ENCODE measurements at regions not wholly inside any gene's neighbourhood (a gene's known extent, or its start where the extent isn't known, plus 50 kb on each side); places are given as distances from the start of the nearest gene placed in this dataset.

DNA sequence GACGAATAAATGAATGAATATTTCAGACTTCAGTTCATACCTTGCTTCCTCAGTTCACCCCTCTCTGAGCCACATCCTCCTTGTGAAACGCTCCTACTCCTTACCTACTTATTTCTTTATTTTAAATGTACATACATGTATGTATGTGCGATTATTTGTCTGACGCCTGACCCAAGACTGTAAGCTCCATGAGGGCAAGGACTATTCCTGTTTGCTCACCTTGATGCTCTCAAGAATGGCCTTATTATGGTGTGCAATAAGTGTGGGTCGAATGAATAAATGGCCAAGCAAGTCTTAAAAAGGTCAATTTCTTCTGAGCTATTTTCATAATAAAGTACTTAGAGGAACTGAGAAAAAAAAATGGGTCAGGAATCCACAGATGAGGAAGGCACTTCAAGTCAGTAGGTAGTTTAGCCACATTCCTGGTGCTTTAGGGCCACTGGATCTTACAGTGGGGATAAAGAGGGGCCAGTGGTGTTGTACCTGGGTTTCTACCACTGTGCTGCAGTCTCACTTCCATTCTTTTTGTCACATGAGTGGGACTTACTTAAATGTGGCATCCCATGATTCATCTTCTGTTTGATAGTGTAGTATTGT, 74.7 kb downstream of the SDC1 start:
- no peak for DNase-seq

DNA sequence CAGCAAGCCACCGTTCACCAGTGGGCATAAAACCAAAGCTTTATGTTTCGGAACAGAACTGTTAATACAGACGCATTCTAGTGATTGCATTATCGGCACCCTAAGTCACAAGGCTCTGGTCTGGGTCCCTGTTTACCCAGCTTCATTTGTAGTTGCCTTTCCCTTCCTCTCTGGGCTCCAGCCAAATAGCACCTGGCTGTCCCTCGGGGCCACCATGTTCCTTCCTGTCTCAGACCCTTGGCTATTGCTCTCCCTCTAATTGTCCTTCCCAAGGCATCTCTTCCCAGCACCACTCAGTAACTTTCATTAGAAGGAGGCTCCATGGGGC, 75.3 kb downstream of the SDC1 start:
- DNase-seq, result no peak

DNA sequence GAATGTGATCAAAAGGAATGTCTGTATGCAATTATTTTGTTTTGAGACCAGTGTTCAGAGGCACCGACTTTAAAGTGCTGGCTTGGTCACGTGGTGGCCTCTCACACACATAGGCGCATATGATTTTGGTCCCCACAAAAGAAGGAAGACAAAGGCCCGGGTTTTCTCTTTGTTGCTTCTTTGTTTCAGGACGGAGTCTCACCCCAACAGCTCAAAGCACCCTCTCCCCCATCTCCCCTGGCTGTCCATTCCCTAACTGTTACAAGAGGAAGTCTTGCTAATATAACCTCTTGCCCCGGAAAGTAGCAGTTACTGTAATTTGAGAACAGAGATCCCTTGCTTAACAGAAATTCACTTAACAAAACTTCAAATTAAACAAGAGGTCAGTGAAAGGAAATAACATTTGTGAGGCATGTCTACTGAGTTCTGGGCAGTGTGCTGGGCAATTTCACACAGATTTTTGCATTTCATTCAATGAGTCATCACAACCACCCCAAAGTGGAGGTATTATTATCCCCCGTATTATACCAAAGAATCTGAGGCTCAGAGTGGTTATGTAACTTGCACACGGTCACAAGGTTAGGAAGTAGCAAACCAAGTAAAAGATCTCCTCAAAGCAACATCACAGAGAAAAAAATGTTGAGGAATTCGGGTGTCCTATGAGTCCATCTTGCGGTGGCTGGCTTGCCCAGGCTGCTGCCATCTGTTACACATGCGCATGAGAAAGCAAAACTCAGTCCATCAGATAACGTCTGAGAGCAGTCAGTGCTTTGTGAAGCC, 75.8 kb downstream of the SDC1 start:
- no peak for DNase-seq

DNA sequence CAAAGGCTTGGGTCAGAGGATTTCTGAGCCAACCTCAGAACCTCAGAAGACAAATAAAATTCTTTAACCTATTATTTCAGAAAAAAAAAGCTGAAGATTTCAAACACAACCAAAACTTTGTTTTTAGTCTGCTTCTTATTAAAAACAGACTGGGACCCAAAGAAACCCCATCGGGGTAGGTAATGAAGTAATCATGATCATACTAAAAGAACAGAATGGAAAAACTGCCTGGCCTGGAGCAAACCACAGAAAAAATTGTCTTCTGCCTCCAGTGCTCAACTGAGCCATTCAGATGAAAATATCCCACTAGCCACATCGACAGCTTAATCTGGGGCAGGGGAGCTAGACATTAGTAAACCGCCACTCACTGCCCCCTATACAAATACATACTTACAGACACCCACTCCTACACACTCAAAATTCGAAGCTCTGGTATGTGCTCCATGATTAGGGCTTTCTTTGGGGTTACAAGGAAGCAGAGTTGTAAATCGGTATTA, 76.5 kb downstream of the SDC1 start:
- no peak for DNase-seq

DNA sequence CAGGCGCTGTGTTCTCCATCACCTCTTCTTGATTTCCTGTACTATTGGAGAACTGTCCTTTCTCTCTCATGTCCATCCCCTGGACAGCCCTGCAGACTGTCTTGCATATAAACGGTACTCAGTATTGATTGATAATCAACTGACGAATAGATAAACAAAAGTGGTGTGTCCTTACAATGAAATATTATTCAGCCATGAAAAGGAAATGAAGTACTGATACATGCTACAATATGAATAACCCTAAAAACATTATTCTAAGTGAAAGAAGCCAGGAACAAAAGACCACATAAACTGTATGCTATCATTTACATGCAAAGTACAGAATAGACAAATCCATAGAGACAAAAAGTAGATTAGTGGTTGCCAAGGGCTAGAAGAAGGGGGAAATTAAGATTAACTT, 77.6 kb downstream of the SDC1 start:
- DNase-seq, result no peak

DNA sequence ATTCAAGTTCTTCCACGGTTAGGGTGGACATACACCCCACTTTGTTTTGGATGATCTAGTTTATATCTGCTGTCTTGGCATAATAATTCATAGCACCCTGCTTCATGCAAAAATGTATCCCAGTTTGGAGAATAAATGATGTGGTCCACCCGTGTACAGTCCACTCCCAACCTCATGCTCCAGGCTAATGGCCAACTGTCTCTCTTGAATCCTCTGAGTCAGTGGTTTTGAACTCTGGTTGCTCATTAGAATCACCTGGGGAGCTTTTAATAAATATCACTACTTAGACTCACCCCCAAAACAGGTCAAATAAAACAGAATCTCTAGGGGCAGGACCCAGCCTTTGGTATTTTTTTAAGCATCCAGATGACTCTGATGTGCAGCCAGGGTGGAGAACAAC, 78.5 kb downstream of the SDC1 start:
- no peak for DNase-seq

DNA sequence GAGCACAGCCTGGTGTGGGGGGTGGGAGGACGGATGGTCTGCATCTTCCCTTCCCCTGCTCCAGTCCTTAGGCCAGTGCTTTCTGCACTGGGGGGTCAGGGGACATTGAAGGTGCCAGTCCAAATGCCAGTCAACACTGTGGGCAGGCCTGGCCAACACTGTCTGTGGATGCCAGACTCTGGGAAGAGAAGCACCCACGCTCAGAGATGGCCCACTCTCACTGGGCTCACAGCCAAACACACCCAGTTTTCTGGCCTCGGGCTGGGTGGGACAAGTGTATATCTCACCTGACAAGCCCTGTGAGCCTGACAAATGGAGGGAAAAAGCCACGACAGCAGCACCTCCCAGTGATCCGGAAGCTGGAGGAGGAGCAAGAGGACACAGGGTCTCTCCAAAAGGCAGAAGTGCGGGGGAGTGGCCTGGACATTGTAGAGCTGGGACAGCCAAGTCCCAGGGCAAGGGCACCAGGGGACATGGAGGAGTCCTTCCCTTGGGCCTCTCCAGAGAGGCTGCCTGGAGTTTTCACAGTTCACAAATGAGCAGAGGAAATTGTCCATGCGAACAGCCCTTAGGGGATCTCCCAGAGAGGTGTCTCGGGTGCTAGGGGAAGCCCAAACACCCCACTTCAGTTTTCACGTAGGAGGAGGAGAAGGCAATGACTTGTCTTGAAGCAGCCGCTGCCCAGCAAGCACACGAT, 79.3 kb downstream of the SDC1 start:
- no peak for DNase-seq

DNA sequence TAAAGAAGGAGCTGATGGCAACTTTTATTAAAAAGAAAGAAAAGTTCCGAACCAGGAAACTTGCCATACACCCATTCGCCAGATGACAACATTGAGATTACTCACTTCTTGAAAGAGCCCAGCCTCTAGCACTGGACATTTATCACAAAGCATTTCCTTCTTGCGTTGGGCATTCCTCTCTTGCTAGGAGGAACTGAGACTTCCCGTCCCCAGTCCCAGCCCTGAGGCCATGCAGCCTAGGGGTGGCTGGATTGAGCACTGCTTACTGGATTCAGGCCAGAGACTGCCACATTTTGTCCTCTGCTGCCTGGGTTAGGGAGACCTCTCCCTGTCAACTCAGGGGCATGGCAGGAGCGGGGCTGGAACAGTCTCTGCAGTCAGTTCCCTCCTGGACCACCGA, 80.1 kb downstream of the SDC1 start:
- DNase-seq, result no peak

DNA sequence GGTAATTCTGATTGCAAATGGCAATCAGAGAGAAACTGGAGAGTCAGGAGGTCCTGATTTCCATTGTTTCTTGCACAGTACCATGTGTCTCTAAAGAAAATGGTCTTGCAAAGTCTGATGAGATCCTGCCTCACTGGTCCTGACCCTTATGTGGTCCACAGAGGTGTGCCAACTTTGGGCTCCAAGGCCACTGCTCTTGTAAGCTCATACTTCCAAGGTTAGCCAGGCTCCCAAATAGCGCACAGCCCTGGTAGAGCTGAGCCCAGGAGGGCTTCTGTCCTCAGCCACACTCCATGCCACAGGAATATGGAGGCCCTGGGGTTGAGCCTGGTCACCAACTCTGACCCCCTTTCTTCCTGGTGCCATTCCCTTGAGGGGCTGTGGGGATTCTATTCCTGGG, 80.7 kb downstream of the SDC1 start:
- DNase-seq, result no peak

DNA sequence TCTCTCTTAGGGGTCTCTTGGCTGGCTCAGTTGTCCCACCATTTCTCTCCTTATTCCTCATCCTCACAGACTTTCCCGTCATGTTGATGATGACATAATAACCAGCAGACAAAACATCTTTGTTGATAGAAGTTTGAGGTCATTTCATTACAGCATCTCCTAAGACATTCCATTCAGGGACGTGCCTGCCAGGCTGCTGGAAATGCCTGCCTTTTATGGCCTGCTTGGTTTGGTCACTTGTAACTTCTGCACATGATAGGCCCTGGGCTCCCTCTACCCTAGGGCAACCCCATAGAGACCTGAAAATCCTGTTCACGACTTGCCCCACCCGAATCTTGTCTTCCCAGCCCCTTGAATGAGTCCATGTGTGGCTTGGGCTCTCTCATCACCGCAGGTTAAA, 81.7 kb downstream of the SDC1 start:
- DNase-seq, result no peak

DNA sequence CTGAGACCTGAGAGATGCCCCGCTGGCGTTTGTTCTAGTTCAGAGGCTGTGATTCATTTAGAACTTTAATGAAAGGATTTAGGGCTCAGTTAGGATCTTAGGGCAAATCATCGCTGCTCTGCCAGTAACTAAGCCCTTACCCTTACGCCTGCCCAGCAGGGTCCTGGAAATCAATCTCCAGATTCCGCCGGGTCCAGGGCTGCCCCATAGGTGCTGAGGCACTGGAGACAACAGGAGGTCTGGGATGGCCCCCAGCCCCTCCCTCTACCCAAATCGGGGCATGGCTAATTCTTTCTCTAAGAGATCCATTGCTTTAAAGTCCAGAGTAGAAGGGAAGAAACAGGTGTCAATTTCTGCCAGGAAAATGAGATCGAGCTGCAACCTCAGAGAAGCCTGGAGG, 83.1 kb downstream of the SDC1 start:
- no peak for DNase-seq

DNA sequence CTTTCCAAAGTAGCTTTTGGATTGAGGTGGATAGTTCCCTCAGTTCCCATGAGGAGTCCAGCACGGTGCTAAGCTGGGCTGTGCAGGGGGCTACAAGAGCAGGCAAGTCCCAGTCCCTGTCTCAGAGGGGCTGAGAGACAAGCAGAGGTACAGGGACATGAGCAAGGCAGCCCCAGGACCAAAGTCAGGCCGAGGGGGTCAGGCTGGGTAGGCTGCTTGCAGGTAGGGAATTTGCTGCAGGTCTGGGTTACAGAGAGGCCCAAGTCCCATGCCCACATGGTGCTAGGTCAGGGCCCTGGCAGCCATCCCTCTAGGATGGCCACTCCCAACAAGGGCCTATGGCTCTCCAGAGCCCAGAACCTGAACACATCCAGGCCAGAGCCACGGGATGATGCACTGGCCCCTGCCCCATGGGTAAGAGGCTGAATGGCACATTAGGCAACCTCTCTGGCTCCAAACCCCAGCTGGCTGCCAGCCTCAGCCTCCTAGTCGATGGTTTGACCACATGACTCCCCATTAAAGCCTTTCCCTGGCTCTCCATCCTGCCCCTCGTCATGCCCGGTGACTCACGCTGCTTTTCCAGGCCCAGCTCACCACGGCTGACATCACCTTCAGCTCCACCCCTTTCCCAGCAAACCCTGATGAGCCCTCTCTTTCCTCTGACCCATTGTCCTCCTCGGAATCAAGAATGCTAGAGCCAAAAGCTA, 83.7 kb downstream of the SDC1 start:
- DNase-seq, result no peak

DNA sequence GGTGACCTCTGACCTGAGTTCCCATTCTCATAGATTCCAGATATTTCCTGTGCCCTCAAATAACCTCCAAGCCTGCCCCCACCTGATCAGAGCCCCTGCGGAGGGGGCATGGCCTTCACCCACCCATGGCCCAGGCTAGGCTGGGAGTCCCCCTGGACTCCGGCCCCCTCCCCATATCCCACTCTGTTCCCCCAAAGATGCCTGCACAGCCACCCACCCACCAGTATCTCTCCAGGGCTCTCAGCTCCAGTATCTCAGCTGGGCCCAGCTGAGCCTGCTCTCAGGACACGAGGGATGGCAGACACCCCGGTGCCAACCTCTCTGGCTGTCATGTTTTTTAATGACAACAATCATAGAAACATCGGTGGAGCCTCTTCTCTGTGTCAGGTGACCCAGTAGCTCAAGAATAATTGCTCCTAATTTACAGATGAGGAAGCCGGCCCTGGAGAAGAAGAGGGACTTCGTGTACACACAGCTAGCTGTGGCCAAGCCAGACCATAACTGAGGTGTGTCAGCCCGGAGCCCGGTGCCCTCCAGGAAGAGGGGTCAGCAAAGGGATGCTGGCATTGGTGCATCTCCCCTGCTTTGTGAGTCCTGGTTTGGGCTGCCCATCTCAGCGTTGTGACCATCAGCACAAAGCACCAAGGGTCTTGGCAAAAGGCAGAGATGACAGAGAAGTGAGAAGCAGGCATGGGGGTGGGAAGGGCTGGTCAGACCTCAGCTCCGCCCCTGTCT, 84.4 kb downstream of the SDC1 start:
- no peak for DNase-seq

DNA sequence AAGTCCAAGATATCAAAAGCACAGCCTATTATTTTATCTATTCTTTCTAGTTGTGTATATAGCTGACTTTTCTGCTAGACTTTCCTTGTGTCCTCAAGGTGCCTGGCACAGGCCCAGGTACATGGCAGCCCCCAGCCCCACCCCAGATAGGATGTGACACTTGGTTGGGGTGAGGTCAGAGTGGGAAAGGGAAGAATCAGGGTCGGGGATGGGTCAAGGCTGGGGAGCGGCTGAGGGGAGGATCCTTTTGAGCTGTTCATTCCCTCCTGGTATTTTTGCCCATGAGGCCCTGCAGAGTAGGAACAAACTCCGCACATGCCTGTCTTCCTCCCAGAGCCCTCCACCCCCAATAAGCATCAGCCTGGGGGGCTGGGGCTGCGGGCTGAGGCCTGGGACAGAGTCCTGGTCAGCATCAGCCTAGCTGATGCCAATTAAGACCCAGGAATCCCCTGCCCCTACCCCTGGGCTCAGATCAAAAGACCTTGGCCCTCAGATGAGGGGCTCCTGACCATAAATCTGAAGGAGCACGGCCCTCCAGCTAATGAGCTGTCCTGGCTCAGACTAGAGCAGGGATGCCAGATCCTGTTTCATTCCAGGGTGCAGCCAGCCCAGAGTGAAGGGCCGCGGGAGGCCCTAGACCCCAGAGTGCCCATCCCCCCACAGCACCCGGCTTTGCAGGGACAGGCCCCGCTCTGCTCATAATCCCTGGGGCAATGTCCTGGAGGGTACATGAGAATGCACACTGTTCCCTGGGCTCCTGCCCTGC, 85.3 kb downstream of the SDC1 start:
- no peak for DNase-seq

DNA sequence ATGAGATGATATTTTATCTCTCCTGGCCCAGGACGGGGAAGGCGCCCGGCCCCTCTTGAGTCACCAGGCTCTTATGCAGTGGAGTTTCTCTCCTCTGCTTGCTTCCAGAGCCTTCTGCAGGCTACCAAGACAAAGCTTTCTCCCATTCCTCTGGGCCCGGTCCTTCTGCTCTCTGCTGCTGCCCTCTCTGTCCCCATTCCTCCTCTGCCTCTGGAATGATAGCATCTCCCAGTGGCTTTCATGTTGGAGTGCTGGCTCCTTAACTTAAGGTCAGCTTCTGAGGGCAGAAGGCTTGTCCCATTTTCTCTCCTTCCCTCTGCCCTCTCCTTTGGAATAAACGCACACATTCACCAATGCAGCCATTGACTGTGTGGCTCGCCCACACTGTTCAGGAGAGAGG, 86.2 kb downstream of the SDC1 start:
- no peak for DNase-seq

DNA sequence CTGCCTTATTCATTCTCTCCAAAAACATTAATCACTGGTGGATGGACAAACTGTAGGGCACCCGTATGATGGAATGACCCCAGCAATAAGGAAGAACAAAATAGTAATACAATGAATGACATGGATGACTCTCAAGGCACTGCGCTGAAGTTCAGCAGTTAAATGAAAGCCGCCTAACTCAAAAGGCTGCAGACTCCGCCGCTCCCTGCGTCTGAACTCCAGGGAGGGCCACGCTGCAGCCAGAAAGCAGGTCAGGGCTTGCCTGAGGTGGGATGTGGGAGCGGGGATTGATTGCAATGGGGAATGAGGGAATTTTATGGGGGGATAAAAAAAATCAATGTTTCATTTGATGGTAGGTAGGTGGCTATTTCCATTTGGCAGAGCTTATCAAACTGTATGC, 86.5 kb upstream of the LAPTM4A start:
- no peak for DNase-seq

DNA sequence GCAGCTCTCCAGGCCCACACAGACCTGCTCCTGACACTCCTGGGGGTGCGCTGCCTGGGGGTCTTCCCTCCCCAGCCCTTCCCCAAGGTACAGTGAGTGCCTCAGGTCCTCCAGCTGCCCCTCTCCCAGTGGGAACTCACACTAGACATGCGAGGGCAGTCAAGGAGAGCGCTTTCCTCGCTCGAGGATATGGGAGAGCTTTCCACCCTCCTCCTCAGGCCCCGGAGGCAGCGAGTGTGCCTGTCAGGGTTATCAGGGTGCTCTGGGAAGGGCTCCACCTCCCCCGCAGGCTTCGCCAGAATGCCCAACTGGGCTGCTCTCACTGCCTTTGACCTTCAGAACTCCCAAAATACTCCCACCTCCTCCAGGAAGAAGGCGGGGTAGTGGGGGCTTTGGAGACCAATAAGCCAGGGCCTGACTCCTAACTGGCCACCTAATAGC, 85.7 kb upstream of the LAPTM4A start:
- DNase-seq, result no peak

DNA sequence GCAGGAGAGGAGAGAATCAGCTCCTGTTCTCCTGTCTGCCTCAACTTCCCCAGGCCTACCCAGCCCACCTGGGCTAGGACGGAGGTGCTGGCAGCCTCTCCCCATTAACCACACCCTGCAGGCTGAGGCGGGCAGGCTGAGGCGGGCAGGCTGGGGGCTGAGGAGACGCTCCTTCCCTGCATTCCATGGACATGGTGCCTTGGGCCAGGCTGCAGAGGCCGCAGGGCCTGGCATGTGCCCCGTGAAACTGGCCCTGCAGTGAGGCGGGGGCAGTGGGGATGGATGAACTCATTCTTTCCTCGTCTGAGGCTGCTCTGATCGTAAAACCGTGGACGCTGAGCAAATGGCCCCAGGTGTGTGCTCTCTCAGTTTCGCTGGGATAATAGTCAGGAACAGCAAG, 84.7 kb upstream of the LAPTM4A start:
- DNase-seq, result no peak

DNA sequence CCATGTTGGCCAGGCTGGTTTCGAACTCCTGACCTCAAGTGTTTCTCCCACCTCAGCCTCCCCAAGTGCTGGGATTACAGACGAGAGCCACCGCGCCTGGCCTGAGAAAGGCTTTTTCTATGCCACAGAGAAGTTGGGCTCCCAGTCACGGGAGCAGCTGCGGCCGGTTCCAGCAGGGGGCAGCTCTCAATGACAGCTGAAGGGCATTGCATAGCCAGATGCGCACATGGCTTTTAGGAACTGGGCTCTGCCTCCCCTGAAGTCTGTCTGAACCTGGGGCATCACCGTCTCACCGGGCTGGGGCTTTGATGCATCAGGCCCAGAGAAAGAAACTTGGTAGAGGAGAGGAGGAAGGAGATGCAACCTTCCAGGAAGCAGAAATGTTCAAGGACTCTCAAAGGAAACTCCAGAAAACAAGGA, 84.2 kb upstream of the LAPTM4A start:
- peak; percentile 79 for DNase-seq

DNA sequence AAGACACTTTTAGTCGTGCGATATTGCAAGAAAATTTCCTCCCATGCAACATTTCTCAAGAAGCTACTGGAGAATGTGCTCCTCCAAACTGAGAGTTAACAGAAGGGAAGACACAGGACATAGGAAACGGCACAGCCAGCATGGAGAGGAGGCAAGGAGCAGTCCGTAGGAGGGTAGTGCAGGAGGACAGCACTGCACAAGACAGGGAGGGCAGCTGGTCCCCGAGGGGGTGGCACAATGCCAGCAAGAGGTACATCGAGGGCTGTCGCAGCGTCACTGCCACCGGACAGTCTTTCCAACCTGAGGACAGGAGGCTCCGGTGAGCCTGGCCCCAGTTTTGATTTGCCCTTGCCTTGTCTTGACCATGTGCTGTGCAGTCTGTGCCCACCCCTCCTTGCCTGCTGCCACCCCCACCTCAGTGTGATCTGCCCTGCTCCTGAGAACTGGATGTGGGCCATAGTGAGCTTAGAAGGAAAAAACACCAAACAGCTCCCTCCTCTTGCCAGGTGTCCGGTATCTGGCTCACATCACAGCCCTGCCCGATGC, 81.6 kb upstream of the LAPTM4A start:
- no peak for DNase-seq

DNA sequence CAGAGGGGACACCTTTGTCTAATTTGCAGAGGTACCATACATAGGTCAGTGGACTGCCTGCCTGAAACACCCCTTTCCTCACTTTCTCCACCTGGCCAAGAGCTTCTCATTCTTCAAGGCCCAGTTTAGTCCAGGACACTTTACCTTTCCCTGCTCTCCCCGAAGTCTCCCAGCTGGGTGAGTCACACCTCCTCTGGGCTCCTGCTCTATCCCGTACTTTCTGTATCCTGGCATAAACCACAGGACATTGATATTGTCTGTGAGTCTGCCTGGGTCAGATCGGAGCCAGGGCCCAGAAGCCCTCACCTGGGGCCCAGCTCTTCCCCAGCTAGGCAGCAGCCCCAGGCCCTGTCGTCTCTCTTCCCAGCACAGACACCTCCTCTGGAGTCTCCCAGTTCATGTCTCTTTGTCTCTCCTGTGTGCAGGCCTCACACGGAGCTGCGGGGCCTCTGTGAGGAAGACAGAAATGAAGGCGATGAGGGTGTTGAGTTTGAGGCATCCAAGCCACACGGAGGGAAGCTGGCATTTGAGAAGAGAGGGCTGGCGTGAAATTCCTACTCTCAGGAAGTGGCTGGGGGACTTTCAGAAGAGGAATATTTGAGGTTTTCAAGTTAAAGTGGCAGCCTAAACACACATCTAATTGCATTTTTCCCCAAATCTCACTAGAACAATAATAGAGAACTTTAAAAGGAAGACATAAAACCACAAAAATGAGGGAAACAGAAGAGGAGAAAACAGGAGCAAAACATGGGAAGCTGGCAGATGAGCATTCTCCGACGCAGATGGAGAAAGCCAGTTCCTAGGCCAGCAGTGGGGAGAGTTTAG, 79.6 kb upstream of the LAPTM4A start:
- DNase-seq, result no peak

Measured in femur (tissue), 1 donor.